ENCODE measurements at regions not wholly inside any gene's neighbourhood (a gene's known extent, or its start where the extent isn't known, plus 50 kb on each side); places are given as distances from the start of the nearest gene placed in this dataset.

GRCh38 chr9:91500509-91501014, 76.9 kb upstream of the NFIL3 start:
- TF ChIP-seq CTCF (IDR thresholded peaks at IDR 0.05; ENCODE audit: low read depth, low read length, missing input control) (no peak), TAF1 (conservative IDR thresholded peaks at IDR 0.05) (no peak), REST (IDR thresholded peaks at IDR 0.05) (no peak), RXRA (IDR thresholded peaks at IDR 0.05) (no peak), RAD21 (IDR thresholded peaks at IDR 0.05) (no peak), MAX (IDR thresholded peaks at IDR 0.05) (no peak), ZBTB33 (IDR thresholded peaks at IDR 0.05) (no peak), HNF4A (conservative IDR thresholded peaks at IDR 0.05) (no peak), NR2F2 (IDR thresholded peaks at IDR 0.05) (no peak), EGR1 (IDR thresholded peaks at IDR 0.05; ENCODE audit: low read depth in 2 of 2) (no peak)
